ENCODE measurements at regions not wholly inside any gene's neighbourhood (a gene's known extent, or its start where the extent isn't known, plus 50 kb on each side); places are given as distances from the start of the nearest gene placed in this dataset.
"Not testable (repeated sequence)": the region's sequence is repeated elsewhere in the genome, so short reads cannot be mapped to it uniquely, and the experiment has no call there.

DNA sequence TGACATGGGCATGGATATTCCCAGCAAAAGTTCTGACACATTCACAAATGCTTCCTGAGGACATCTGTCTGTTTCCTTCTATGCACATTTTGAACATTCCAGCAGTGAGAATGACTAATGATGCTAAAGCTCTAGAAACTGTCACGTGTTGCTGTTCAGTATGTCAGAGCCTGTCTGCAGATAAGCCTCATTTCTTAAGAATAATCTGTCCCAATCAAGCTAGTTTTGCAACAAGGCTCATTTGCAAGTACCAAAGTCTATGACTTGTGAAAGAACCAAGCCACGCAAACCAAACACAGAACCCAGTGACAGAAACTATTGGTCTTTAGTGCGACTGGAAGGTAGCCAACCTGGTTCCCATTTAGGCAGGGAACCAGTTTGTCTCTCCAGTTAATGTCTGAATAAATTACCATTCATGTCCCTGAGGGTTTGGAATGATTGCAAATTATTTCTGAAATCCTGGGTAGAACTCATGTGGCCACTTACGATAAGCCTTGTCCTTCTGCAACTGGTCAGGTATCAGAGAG is 178.5 kb downstream of the C9orf152 start:
- DNase-seq = peak; percentile 88

DNA sequence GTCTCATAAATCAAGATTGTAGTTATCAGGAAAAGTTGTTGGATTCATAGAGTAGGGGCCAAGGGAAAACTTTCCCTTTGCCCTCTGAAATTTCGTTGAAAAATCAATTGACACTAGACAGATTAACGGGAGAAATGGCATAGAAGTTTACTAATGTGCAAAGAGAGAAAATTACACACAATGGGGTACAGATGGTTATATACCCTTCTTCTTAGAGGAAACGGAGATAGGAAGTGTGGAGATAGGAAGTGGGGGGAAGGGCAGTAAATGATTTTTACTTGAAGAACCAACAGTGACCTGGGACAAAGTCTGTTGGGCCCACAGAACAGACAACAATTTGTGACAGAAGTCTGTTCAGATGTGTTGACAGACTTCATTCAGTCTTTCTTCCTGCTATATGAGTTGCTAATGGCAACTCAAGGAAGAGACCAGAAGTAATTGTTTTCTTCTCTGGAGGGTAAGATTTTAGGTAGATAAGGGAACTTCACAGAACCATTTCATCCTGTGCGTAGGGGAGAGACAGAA is 177.9 kb downstream of the C9orf152 start:
- DNase-seq = no peak

DNA sequence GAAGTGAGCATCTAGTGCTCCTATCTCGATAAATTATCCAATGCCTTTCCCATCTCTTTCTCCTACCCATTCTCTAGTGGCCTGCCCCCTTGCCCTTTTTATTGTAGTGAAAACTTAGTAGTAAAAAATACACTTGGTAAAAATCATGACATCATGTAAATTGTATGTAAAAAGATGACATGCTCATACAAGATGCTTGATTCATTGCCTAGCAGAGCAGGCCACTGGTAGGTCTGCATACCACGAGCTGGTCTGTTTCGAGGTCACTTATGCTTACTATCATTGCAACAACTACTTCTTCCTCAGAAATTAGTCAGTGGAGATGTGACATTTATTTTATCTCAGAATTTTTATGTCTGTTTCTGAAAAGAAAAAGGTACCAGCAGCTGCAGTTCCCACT is 177.3 kb downstream of the C9orf152 start:
- peak; percentile 65 for DNase-seq

DNA sequence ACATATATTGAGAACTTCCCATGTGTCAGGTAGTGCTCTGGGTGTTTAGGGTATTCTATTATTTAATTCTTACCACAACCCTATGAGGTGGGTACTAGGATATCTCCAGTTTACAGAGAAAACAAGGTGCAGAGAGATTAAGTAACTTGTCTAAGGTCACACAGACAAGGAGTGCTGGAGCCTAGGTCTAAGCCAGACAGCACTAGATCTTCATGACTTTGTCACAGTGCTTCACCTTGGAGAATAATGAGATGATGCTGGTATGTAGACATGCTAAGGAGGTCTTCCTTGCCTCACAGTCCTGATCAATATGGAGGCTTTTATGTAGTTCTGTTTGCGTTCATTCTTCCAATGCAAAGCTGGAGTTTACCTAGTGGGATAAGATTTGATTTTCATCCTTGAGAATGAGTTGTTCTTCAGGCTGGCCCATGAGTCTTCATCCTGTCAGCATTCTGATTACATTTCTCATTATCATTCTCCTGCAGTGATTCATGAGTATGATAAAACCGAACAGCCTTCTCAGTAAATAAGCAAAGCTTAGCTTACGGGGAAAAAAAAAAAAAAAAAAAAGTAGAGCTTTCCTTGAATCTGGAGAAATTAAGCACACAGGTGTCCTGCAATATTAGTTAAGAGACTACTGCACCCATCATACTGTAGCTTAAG is 176.3 kb downstream of the C9orf152 start:
- peak; percentile 80 for DNase-seq

DNA sequence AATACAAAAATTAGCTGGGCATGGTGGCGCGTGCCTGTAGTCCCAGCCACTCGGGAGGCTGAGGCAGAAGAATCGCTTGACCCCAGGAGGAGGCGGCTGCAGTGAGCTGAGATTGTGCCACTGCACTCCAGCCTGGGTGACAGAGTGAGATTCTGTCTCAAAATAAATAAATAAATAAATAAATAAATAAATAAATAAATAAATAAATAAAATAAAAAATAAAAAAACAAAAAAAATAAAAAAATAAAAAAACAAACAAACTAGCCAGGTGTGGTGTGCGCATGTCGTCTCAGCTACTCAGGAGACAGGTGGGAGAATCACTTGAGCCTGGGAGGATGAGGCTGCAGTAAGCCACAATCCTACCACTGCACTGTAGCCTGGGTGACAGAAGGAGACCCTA is 175.4 kb downstream of the C9orf152 start:
- DNase-seq = not testable (repeated sequence)

DNA sequence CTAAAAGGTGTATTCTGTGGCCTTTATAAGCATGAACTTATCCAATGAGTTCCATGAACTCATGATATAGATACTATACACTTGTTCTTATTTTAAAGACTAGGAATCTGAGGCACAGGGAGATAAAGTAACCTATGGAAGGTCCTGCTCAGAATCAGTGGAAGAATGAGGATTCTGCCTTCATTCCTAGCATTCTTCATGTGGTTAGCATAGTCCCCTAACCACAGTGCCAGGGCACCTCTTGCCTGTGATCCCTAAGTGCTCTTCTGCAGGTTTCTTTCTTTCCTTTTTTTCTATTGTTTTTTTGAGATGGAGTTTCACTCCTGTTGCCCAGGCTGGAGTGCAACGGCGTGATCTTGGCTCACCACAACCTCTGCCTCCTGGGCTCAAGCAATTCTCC is 174.1 kb downstream of the C9orf152 start:
- no peak for DNase-seq

DNA sequence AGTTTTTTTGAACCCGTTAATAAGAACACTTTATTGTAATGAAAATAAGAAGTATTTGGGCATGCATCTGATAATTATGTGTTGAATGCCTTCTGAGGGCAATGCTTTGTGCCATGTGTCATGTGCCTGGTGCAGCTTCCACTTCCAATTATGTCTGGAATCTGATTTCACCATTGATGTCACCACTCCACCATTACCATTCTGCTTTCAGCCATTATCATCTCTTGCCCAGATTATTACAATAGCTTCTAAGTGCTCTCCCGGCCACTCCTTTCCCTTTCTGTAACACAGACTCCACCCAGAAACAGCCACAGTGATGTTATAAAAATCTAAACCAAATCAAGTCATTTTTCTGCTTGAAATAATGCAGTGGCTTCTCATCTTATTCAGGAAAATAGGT is 171.7 kb downstream of the C9orf152 start:
- no peak for DNase-seq

DNA sequence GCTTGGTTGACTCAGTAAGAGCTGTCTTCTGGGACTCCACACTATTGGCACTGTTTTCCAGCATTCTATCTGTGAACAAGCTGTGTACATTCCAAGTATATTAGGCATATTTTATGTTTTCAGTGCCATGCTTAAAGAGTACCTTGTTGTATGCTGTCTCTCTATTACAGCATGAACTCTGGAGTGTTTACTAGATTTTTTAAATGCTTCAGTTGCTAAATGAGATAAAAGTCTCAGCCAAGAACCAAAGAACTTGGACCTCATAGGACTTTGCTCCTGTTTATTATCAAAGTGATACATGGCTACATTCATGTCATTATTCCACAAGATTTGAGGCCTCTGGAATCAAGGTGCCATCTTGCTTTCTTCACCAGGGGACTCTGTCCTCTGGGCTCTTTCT is 167.2 kb downstream of the C9orf152 start:
- DNase-seq = peak; percentile 75

DNA sequence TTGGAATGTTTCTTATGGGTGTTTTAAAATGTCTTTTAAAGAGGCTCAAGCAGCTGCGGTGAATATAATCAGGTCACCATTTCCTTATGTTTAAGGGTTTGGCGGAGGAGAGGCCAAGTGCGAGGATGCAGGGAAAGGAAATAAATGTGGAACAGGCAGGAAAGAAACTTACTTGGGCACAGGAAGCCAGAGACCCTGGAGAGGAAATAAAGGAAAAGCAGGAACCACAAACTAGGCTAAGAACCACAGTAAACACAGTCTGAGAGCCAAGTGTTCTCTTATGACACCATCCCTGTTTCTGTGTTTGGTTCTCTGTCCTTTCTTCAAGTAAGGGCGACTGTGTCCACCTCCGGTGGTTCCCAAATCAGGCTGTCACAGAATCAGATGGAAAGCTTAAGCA is 166.5 kb downstream of the C9orf152 start:
- DNase-seq = no peak

DNA sequence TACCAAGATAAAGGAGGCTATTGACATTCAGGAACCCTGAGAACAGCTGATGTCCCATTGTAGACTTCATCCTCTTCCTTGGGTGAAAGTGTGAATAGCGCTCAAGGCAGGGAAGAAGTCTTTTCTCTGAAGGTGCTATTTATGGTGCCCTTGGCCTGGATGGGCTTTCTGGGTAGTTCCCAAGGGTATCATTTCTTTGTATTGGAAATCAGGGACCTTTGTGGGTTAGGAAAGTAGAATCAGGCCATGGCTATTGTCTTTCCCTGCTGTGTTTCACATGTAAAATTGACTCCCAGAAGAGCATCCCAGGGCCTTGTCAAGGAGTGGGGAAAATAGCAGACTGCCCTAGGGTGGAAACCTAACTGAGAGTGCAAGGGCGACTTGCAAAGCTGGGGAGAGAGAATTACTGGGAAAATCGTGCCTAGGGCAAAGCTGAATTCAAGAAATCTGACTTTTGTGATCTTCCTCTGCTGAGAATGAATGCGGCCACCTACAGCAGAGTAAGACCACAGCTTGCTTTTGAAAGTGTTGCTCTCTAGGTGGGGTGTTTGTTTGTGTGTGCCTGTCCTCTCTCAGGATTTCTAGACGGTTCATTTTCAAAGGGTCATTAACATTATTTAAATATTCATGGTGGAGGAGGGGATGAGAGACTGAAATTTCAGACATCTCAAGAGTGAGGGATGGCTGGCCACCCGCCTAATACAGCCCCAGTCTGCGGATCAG is 160.6 kb downstream of the C9orf152 start:
- DNase-seq = no peak

DNA sequence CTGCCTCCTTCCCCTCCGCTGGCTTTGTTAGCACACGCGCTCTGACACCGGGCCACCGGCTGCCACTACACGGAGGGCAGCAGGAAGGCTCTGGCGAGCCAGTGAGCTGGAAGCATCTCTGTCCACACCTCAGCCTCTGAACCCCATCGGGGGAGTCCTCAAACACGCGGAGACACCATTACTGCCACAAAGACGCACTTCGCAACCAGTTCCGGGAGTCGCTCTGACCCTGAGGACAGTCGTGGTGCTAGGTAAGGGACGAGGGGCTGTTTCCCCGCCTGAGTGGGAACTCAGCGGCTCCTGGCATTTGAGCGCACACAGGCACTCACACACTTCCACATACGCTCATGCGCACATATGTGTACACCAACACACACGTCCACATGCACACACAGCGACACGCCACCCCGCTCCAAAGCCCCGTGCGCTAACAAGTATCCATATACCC is 160.0 kb downstream of the C9orf152 start:
- no peak for DNase-seq

DNA sequence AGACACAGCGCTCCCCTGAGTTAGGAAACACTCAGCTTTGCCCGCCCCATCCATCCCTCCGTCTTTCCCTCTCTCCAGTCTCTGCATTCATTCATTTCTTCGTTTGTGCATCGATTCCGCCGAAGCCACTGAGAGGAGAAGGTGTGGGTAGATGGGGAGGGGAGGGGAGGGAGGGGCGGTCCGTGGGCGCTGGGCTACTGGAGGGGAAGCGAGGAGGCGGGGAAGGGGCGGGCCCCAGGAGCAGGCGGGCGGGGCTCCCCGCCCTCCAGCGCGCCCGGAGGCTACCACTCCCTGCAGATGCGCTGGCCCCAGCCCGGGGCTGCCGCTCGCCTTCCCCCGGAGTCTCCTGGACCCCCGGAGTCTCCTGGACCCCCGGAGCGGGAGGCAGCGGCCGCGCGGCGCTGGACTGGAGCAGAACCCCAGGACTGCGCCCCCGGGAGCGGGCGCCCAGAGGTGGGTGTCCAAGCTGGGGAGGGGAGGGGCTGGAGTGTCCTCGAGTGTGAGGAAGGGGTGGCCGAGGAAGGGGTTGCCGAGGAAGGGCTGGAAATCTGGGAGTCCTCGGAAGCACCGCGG is 159.5 kb downstream of the C9orf152 start:
- DNase-seq = peak; percentile 69

DNA sequence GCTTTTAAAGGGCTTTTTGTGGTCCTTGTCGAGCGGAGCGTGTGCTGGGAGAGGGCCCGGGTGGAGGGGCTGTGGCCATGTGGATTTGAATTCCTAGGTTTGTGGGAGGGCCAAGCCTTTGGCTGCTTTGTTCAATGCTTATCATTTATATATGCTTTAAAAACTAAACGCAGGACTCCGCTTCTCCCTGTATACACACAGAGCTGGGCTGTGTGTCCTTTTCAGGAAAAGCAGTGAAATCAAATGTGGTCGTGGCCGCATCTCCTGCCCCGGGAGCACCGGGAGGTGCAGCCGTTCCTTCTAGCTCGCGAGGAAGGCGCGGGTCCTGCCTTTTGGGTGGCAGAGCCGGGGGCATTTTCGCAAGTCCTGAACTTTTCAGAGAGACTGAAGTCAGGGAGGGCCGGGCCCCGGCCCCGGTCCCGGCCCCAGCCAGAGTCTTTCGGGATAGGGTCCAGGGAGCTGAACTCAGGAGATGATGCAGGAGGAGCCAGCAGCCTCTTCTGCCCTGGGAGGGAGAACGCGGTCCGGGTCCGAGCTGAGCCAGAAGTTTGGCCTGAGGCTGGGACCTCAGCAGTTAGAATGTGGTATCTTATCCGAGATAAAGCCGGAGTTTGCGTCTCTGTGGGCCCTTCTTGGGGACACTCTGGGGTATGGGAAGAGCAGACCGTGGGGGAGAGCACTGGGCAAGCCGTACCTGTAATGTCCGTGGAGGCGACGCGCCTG is 158.8 kb downstream of the C9orf152 start:
- DNase-seq = peak; percentile 20

DNA sequence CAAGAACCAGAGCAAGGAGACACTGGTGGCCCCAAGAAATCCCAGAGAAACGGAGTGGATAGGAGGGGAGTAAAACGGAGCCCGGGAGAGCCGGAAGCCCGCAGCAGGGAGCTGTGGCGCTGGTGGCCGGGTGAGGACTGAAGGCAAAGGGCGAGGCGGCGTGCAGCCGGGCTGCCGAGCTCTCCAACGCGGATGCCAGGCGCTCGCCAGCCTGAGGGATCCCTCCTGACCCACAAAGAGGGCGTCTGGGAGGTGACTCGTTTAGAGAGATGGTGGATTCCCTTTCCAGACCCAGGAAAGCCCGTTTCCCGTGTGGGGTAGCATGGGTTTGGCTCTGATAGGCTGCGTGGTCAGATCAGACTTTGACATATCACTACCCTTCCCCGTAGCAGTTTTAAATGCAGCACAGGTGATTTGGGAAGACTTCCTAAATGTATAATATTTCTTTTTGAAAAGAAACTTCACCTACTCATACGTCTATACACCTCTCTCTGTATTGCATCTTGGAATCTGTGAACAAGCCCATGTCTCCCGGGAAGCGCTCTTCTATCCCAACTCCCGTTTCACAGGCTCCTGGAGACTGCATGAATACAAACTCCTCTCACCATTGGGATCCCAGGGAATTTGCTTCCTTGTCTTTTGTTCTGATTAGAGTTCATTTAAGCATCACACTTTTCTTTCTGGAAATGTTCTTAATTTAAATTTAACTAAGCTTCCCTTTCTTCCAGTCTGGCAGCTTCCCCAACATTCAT is 158.1 kb downstream of the C9orf152 start:
- no peak for DNase-seq

DNA sequence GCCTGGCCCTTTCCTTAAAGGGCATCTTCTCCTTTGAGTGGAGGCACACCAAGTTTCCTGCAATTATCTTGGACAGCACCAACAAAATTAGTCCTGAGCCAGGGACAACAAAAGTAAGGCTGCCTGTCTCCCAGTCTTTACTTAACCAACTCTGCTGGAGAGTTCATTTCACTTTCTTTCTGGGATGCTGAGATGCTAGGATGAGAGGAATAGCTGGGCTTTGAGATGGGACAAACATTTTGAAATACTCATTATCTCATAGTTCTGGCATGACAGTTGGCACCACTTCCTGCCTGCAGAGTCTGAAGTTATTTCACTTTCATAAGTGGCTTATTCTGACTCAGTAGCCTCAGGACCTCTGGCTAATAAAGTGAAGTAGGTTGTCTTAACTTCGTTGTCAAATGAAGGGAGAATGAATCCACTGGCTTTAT is 157.0 kb downstream of the C9orf152 start:
- DNase-seq = peak; percentile 94

DNA sequence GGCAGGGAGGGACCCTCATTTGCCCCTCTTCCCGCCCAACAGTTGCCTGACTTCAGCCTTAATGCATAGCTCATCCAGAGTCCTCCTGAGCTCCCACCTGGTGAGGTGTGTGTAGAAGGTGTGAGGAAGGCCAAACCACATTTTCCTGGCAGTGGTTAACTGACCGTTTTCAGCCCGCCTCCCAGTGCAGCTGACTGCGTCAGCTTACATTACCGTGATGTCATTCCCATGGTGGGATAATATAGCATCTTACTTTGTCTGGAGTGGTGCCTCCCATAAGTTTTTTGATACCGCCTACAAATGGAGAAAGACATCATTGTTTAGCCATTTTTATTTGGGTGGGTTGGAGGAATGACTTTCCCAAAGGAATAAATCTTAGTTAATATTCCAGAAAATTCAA is 151.9 kb downstream of the C9orf152 start:
- DNase-seq = no peak

DNA sequence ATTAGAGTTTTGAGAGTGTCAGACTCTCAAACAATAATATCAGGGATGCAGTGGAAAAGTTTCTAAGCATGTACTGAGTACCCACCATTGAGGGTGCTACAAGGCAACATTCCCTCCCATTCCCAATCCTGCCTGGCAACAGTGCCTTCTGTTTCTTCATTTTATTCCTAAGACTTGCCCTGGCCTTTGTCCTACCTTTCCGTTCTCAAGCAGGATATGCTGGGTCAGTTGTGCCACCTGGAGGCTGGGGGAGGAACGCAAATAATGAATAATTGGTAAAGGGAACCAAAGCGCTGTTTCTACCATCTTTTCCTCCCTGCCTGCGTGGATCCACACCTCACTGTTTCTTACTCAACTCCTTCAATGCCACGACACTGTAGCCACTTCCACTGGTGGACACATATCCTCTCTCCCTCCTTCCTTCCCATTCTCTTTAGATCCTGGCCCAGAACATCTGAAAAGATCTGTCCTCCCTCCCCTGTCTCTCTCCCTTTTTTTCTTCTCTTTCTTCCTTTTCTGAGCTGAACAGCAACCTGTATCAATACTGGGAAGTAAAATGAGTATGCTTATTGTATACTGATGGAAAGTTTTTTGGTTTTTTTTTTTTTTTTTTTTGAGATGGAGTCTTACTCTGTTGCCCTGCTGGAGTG is 149.5 kb downstream of the C9orf152 start:
- DNase-seq = peak; percentile 37

DNA sequence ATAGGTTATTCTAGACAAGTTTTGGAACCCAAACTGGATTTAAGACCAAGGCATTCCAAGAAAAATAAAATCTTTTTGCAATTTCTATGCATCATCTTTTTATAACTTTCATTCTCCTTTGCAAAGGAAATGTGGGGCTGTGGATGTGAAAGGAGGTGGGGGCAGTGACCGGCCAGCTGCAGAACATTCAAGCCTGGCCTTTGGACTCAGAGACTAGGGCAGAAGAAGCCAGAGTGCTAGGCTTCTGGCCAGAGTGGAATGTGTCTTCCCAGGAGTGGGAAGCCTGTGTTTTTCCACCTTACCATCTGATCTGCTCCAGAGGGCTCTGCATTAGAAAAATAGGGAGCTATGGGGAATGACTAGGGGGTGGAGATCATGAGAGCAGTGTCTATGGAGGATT is 148.5 kb downstream of the C9orf152 start:
- no peak for DNase-seq

DNA sequence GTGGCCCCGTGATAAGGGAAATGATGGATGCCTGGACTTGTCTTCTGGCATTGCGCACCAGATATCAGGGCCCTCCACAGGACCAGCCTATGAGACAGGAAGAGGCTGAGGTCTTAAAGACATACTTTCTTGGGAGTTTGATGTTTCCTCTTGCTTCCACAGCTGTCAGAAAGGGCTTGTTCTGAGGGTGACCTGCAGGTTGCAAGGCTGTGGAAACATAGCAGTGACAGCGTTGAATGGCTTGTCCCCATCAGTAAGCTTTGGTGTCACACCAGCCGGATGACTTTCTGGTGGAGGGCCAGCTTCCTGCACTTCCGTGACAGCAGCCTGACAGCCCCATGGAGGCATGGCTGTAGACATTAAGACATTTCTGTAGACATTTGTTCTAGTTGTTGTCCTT is 143.2 kb downstream of the C9orf152 start:
- DNase-seq = no peak

DNA sequence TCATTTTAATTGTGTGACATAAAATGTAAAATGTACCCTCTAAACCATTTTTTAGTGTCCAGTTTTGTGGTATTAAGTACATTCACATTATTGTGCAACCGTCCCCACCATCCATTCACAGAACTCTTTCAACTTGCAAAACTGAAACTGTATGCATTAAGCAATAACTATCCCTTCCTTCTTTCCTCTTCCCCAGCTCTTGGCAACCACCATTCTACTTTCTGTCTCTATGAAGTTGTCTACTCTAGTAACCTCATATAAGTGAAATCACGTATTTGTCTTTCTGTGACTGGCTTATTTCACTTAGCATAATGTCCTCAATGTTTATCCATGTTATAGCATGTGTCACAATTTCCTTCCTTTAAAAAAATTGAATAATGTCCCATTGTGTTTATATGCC is 142.4 kb downstream of the C9orf152 start:
- no peak for DNase-seq

DNA sequence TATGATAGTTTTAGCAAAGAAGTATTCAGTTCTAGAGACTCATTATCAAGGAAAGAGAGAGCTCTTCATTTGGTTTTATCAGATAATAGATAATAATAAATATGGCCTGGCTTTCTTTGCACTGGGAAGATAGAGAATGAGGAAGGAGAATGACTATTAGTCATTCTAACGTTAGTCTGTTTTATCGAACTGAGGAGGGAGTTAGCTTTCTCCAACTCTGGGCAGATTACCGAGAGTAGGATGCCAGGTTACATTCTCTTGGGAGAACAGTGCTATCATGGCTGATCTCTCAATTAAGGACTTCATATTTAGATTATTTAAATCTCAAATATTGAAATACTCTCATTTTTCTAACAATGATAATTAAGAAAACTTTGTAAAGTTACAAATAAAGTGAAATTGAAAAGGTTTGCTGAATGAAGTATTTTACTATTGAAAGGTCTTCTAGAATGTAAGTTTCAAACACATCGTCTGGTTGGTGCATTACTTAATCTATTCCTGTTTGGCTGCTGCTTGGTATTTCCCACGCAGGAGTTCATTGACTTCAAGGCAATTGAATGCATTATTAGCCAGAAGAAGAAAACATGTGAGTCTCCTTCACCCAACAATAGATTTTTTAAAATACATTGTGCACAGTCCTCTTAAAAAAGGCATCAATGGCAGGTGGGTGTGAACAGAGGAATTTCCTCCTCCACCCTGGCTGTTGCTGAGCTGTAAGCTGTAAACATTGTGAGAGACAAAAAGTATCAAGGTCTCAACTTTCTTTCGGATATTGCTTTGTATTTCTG is 140.8 kb downstream of the C9orf152 start:
- DNase-seq = peak; percentile 58

All from NCI-H226 (cell line).